HL-60/S4 (cell line): ENCODE measurements at regions not wholly inside any gene's neighbourhood (a gene's known extent, or its start where the extent isn't known, plus 50 kb on each side); places are given as distances from the start of the nearest gene placed in this dataset.

ENCODE experiments used
- in situ Hi-C: fragments of 300-500 bp; cut with MboI; formaldehyde crosslinking; loops from 2 replicates; pipeline ENCODE4 v1.14.3; 2022; ENCODE audit warnings: low sequenced_read_pairs

DNA sequence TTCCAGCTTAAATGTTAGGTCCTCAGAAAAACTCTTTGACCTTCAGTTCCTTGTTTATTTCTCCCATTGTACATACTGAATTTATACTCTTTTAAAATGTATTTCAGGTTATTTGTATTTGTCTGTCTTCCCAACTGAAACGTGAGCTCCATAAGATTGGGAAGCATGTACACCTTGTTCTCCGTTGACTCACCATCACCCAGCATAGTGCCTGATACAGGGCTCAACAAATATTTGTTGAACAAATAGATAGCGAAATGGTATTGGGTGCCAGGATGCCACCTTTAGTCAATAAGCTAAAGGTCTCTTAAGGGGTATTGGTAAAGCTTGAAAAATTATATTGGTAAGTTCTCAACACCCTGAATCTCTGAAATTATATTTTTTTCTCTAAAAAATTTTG is 1841.3 kb upstream of the CELF4 start:
- in situ Hi-C loops, result no loop called here

DNA sequence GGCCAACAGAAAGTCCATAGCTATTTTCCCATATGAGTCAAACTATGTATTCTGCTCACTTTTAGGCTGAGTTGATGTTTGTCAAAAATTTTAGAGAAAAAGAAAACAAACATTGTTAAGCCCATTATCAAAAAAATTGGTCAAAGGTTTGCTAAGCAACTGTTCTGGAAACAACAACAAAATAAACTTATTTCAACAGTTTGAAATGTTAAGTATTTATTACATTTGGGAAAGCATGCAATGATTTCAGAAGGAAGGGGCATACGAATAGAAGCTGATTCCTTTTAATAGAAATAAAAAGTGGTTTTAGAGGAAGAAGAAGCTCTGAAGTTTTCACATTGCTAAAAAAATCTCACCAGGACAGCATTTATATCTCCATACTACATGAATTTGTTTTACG is 1837.5 kb upstream of the CELF4 start:
- in situ Hi-C loops, result no loop called here

DNA sequence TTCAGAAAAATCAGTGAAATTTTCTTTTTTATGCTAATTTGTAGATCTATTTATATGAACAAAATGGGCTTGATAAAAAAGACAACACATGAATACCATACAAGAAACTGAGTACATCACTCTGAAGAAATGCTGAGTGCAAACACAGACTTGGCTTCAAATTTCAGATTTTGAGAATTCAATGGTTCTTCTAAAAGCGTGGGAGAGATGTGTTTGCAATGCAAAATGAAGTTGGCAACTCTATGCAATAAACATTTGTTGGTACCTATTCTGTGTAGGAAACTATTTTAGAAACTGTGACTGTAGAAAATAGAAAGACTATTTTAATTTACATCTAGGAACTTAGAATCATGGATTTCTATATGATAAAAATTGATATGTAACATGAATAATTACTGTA is 1834.1 kb upstream of the CELF4 start:
- in situ Hi-C loops, result no loop called here

DNA sequence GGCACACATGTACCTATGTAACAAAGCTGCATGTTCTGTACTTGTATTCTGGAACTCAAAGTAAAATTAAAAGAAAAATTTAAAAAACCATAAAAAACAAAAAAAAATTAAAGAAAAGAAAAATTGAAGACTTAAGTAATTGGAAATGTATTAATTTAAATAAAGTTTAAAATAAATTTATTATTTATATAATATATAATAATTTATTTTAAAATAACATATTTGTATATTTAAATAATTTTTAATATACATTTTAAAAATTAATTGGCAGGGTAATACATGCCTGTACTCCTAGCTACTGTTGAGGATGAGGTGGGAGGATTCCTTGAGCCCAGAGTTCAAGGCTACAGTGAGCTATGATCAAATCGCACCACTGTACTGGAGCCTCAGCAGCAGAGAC is 1830.6 kb upstream of the CELF4 start:
- in situ Hi-C loops, result no loop called here

DNA sequence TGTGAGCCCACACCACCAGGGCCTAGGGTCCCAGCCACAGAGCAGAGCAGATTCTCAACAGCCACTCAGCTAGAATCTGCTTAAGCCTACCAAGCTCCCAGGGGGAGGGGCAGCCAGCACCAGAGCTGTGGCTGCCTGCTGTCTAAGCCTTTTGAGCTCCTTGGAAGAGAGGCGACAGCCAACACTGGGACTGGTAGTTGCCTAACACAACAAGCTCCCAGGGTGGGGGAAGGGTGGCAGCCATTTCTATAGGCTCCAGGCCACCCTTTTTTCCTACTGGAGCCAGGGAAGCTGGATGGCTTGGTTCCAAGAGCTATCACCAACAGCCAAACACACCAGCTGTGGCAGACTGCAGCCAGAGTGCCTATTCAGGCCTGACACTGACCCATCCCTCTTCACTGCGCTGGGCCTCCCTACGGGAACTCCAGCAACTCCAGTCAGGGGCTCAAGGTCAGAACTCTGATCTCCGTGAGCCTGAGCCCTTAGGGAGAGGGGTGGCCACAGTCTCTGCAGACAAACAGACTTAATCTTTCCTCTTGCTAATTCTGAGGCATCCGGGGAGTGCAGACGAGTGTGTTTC is 1824.3 kb upstream of the CELF4 start:
- in situ Hi-C loops, result no loop called here

DNA sequence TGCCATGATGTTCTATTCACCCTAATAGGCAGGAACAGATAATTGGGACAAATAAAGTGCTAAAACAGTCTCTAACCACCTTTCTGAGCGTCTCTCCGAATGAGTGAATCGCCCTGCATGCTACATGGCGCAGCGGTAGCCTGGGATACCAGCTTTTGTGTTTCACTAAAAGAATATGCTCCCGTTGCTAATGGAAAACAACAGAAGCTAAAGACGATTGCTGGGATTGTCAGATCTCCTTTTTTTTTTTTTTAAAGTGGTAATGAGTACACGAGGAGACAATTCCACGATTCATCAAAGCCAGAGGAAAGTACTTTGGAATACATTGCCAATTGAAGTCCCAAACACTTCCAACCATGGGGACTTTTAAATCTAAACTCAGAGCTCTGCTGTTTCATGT is 1815.3 kb upstream of the CELF4 start:
- in situ Hi-C loops, result no loop called here

DNA sequence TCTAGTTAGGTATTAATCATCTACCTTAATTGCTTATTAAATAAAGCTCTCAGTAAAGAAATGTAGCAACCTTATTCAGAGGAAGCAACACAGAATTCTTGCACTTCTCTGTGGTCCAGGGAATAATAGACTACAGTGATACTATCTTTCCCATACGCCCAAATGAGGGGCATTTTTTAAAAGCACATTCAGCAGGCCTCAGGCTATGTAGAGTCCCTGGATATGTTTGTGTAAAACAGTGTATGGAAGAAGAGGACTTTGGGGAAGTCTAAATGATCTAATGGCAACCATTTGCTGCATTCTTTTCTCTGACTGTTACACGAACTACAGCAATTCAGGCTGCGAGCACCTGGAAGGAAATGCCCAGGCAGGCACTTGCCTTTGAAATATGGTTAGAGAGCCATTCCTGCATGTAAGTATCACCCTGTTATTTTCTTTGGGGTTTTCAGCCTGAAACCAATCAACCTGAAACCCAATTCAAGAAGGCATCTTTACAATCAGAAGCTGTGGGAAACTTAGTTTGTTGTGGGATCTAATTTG is 1814.7 kb upstream of the CELF4 start:
- in situ Hi-C loops, result no loop called here

DNA sequence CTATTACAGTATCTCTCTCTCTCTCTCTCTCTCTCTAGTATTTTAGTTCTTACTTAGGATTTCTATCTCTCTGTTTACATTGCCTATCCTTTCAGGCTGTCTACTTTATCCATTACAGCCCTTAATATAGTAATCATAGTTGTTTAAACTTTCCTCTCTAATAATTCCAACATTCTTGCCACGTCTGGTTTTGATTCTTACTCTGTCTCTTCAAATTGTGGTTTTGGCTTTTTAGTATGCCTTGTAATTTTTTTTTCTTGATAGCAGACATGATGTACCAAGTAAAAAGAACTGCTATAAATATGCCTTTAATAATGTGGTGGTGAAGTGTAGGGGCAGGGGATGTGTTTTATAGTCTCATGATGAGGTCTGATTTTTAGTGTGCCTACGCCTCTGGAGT is 1809.5 kb upstream of the CELF4 start:
- in situ Hi-C loops, result no loop called here

DNA sequence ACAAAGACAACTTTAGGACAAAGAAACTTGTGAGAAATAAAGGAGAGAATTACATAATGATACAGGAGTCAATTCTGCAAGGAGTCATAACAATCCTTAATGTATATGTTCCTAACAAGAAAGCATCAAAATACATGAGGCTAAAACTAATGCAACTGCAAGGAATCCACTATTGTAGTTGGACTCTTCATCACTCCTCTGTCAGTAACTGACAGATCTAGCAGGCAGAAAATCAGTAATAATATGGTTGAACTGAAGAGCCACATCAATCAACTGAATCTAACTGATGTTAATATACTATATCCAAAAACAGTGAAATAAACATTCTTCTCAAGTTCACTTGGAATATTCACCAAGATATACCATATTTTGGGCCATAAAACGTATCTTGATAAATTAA is 1806.4 kb upstream of the CELF4 start:
- in situ Hi-C loops, result no loop called here

DNA sequence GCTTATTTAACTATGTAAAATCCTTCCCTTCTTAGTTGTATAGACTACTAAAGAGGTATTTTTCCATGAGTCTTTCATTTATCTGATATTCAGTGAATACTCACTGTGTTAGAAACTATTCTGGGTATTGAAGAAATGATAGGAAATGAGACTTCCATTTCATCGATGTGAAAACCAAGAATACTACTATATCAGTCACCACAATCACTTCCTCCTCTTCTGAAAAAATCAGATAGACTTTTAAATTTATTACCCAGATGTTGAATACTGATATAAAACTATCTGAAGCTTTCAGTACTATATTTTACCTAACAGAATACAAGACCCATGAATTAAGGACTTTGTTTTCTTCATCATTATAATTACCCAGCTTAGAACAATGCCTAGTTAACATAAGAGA is 1801.1 kb upstream of the CELF4 start:
- in situ Hi-C loops, result no loop called here

DNA sequence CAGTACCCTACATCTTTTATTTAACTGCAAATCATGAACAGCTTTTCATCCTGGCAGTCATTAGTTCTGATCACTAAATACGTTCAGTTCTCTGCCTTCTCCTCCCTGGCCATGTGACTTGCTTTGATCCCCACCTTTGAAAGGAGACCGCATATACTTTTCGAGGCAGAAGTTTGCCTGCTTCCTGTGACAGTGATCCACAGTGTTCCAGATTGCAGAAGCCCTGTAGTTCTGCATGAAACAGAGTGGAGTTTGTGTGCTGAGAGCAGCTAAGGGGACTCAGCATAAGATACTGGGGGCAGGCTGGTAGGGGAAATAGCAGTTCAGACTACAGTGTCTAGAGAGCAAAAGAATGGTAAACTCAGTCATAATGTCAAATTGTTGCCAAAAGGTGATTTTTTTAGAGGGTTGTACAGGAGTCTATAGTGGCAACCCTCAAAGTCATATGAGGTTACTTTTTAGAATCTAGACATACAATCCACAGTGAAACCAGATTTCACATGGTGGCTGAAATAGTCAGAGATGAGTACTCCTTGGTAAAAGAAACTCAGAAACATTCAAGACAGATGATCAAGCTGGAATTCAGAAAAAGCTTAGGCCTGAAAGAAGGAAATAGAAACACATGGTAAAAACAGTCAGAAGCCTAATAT is 1800.4 kb upstream of the CELF4 start:
- in situ Hi-C loops, result no loop called here

DNA sequence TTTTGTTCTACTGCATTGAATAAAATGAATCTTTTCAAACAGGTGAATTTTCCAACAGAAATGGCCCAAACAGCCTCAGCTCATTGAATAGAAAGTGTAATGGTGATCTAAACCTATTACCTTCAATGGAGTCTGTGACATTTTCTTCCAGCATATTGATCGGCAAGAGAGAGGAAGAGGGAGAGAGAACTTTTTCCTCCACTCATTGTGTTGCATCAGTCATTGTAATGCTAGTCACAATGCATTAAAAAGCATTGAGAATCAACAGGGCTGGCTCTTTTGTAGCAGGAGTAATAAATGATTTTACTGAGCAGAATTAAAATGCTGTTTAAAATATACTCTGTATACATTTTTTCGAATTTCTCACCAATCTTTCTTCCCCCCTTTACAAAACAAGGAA is 1794.5 kb upstream of the CELF4 start:
- in situ Hi-C loops, result no loop called here

DNA sequence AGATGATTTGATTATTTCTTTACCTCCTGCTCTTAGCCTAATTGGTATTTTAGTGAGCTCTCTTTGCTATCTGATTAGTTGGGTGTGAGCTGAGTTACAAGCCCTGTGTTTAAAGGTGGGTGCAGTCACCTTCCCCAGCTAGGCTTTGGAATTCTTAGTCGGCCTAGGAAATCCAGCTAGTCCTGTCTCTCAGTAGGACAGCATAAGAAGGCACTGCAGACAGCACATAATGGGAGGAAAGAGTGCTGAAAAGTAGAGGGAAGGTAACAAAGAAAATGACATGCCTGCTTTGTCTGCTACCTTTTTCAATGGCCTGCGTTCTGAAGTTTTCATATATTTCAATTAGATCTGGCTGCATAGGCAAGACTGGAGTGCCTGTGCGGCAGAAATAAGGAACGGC is 1794.0 kb upstream of the CELF4 start:
- in situ Hi-C loops, result no loop called here

DNA sequence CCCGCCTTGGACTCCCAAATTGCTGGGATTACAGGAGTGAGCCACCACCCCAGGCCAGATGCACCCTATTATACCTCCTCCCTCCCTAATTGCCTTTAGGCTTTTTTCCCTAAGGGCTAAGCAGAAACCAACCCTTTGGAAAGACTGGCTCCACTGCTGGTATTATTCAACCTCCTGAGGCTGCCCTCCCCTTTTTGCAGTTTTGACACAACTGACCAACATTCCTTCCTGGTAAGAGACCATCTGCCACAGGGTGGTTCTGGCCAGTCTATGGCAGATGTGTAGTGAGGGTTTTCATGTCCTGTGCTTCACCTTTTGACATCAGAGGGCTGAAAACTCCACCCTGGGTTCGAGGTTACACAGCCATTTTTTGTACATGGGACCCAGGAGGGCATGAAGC is 1785.3 kb upstream of the CELF4 start:
- in situ Hi-C loops, result no loop called here

DNA sequence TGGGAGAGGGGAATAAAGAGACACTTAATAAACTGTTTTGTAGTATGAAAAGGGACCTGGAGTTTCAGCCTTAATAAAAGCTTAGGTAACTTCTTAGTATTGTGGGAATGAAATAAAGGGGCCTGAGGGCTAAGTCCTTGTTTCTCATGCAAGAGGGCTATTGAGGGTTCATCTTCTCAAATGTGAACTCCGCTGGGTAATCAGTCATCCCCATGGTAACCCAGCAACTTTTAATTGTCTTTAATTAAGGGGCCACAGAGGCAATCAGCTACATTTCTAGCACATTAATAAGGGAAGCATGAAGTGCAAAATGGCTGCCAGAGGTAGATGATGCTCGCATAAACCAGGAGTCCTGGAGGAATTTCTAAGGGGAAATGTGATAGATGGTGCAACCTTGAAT is 1784.2 kb upstream of the CELF4 start:
- in situ Hi-C loops, result no loop called here

DNA sequence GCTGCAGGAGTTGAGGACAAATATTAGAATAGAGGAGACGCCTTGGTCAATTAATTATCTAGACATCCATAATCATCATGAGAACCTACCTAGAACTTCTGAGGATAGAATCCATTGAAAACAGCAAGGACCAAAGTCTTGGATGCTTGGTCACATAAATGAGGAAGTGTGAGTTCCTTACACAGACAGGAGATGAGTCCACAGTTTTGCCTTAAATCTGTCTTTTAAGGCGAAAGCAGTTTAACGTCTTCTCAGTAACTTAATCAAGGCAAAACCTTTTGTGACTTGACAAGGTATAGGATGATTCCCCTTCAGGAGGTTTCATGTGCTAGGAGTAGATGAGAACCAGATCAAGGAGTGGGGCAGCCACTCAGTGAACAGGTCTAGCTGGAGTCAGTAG is 1783.2 kb upstream of the CELF4 start:
- in situ Hi-C loops, result no loop called here

DNA sequence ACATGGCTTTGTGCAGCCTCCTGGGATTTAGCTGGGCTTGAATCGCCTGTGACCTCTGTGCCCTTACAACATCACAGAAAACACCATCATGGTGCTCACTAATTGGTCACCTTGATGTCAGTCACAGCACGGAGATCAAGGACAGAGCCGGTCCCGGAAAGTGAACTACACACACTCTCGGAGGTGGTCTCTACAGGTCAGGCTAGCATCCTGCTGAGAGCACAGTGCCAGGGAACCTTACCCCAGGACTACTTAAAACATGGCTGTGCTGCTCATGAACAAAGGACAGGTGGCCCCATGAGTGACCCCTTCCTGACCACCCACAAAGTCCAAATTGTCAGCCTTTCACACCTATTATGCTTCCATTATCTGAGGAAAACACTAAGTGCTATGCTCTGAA is 1782.1 kb upstream of the CELF4 start:
- in situ Hi-C loops, result no loop called here

DNA sequence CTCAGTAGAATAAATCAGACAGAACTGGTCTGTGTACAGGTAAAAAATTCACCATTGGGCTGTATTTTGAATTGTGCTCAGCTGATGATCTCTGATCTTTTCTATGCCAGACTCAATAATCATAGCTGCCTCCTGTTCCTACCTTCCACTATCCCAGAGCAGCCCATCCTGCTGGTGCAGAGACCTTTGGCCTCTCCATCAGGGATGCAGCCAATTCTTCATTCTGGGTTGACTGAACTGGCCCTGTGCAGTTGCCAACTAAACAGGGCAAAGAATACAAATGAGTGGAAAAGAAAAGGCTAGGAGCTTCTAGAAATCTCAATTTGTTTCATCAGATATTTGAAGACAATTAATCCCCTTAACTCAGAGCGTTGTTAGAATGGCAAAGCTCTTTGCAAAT is 1781.3 kb upstream of the CELF4 start:
- in situ Hi-C loops, result no loop called here

DNA sequence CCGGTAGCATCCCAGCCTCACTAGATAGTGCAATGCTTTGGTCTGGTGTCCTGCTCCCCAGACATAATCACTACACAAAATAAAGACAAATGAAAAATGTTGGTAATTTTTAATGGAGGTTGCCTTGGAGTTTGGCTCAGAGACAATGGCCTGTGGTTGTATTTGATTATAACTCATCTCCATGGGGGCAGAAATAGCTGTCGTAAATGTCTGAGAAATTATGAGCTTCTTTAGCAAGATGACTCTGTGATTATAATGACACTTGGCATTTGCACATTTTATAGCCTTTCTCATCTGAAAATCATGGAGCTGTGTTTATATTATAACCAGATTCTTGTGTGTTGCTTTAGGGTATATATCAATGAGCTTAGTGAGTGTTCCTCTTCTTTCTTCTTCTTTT is 1779.7 kb upstream of the CELF4 start:
- in situ Hi-C loops, result no loop called here

DNA sequence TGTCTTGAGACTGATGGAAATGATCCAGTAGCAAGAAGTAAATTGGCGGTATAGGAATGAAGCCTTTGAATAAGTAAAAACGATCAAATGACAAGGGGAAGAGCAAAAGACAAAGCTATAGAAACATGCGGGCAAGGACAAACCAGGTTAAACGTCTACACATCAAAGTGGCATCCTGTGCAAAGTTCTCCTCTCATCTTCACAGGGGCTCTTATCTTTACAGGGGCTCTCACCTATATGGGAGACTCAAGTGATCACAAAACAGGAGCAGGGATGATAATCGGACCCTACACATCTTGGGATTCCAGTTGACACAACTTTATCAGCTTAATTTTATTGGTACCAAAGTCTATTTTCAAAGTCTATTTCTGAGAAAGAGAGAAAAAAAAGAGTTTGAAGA is 1778.9 kb upstream of the CELF4 start:
- in situ Hi-C loops, result no loop called here

DNA sequence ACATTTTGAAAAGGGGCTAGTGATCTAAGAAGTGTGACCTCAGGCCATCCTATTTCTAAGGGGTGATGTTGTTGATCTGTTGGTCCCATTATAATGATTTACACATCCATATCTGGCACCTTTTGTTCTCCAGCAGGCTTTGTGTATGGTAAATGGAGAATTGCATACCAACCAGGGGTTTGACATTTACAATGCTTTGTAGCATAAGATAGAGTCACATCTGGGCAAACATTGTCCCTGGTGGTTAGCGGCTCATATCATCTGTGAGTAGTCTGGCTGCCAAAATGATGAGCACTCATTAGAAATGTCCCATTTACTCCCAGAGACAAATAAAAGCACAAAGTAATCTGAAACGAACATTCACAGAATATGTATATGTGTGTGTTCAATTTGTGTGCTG is 1775.5 kb upstream of the CELF4 start:
- in situ Hi-C loops, result no loop called here

DNA sequence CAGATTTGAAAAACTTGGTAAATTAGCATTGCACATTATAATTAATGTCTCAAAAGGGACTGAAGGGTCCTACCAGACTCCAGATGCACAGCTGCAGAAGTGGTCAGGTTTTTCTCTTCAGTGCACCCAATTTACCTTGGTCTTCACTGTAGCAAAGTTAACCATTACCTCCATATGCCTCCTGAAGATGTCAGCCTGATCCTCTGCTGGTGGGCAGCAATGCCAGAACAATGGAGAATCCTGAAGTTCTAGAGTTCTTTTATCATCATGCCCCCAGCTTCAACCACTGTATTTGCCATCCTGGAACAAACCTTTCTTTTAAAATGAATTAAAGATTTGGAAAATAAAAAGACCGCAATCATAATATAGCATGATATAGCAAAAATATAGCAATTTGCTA is 1774.8 kb upstream of the CELF4 start:
- in situ Hi-C loops, result no loop called here
